ENCODE measurements at regions not wholly inside any gene's neighbourhood (a gene's known extent, or its start where the extent isn't known, plus 50 kb on each side); places are given as distances from the start of the nearest gene placed in this dataset.

DNA sequence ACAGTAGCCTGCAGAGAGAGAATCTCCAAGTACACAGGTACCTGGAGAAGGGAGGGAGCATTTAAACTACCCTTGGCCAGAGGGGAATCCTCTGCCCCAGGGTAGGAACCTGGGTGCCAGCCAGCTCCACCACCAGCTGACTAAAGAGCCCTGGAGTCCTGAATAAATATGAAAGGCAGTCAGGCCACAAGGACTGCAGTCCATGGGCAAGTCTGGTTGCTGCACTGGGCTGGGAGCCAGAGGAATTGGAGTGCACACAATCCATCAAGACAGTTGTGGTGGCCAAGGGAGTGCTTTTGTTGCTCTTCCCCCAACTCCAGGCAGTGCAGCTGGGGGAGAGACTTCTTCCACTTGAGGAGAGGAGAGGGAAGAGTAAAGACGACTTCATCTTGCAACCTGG lies 172.5 kb downstream of the HNRNPD start:
- TF ChIP-seq, protein P1, sequence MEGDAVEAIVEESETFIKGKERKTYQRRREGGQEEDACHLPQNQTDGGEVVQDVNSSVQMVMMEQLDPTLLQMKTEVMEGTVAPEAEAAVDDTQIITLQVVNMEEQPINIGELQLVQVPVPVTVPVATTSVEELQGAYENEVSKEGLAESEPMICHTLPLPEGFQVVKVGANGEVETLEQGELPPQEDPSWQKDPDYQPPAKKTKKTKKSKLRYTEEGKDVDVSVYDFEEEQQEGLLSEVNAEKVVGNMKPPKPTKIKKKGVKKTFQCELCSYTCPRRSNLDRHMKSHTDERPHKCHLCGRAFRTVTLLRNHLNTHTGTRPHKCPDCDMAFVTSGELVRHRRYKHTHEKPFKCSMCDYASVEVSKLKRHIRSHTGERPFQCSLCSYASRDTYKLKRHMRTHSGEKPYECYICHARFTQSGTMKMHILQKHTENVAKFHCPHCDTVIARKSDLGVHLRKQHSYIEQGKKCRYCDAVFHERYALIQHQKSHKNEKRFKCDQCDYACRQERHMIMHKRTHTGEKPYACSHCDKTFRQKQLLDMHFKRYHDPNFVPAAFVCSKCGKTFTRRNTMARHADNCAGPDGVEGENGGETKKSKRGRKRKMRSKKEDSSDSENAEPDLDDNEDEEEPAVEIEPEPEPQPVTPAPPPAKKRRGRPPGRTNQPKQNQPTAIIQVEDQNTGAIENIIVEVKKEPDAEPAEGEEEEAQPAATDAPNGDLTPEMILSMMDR (IDR thresholded peaks at IDR 0.05; ENCODE audit: borderline replicate concordance), result no peak
- no peak for DNase-seq
- no peaks in the 10 kb centered on the region for H3K36me3 ChIP-seq
- peaks cover 1% of the 10 kb centered on the region for H3K9me3 ChIP-seq (replicated peaks)
- H3K27ac ChIP-seq (replicated peaks), result no peak overlapping the region
- H3K27me3 ChIP-seq (ENCODE audit: low read depth), result no peaks in the 10 kb centered on the region
- intact Hi-C loops (cut with micrococcal nuclease), result loop anchor here (5.0 kb wide), 1 partner anchor 794 kb away; no protein-coding TSS in a partner anchor
- no peak overlapping the region for H3K4me3 ChIP-seq
- H3K4me1 ChIP-seq, result no peaks in the 10 kb centered on the region

DNA sequence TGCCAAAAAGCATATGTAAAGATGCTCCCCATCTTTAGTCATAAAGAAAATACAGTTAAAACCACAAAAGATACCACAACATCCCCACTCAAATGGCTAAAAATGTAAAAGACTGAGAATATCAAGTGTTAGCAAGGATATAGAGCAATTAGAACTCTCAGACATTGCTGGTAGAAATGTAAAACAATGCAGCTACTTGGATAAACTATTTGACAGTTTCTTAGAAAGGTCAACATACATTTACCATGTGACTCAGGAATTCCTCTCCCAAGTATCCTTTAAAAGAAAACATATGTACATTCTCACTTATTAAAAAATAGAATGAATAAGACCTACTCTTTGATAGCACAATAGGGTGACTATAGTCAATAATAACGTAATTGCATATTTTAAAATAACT lies 173.7 kb downstream of the HNRNPD start:
- Histone ChIP-seq H3K9me3 (replicated peaks) (no peaks in the 10 kb centered on the region), H3K36me3 (no peaks in the 10 kb centered on the region), H3K4me3 (no peak overlapping the region), H3K27ac (replicated peaks) (no peak overlapping the region), H3K27me3 (ENCODE audit: low read depth) (no peaks in the 10 kb centered on the region), H3K4me1 (no peaks in the 10 kb centered on the region)
- intact Hi-C loops (cut with micrococcal nuclease), result loop anchor here (5.0 kb wide), 1 partner anchor 793 kb away; no protein-coding TSS in a partner anchor
- TF ChIP-seq, protein P1 (IDR thresholded peaks at IDR 0.05; ENCODE audit: borderline replicate concordance), result no peak
- no peak for DNase-seq

DNA sequence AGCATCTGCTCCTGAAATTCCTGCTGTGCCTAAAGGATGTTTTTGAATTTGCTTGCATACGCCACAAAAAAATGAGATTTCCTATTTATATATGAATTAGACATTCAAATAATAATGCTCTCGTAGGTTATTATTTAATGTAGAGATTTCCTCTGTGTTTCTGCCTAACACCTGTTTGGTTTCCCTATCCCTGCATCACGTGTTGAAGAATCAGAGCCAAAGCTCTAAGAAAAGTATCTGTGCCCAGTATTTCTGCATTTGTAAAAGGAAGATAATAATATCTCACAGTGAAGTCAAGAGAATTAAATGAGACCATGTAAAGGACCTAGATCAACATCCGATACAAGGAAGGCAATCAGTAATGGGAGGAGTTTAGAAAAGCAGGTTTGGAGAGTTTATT lies 179.5 kb downstream of the HNRNPD start:
- DNase-seq, result no peak
- intact Hi-C loops (cut with micrococcal nuclease), result no loop called here
- Histone ChIP-seq H3K4me1 (no peaks in the 10 kb centered on the region), H3K4me3 (no peak overlapping the region), H3K36me3 (no peaks in the 10 kb centered on the region), H3K27me3 (ENCODE audit: low read depth) (no peaks in the 10 kb centered on the region), H3K9me3 (replicated peaks) (no peaks in the 10 kb centered on the region), H3K27ac (replicated peaks) (no peak overlapping the region)
- TF ChIP-seq, protein P1 (IDR thresholded peaks at IDR 0.05; ENCODE audit: borderline replicate concordance), result no peak

DNA sequence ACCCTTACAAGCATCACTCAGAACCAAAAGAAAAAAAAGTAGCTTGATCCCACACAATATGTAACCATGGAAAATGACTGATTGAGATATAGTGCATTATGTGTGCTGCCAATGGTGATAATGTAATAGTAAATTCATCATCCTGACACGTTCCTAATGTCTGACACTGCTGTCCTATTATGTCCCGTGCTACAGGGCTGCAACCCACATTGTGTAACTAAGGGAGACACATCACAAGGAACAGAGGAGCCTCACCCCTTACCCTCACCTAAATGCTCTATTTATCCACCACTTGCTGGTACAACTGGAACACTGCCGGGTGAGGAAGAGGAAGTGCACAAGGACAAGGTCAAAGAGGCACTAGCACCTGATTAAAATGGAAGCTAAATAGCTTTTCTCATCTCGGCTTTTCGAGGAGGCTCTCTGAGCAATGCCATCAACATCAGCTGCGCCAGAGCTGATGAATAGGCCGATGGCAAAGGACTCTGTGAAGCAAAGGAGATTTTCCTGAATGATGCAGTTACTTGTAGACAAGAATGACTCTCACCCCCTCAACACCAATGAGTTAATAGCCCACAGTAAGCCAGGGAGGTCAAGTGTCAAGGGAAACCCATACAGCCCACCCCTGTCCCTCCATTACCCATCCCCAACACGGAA lies 181.6 kb downstream of the HNRNPD start:
- Histone ChIP-seq H3K4me1 (no peaks in the 10 kb centered on the region), H3K9me3 (replicated peaks) (no peaks in the 10 kb centered on the region), H3K36me3 (no peaks in the 10 kb centered on the region), H3K4me3 (no peak overlapping the region), H3K27ac (replicated peaks) (no peak overlapping the region), H3K27me3 (ENCODE audit: low read depth) (no peaks in the 10 kb centered on the region)
- intact Hi-C loops (cut with micrococcal nuclease), result no loop called here
- TF ChIP-seq, protein P1 (IDR thresholded peaks at IDR 0.05; ENCODE audit: borderline replicate concordance), result no peak
- no peak for DNase-seq

DNA sequence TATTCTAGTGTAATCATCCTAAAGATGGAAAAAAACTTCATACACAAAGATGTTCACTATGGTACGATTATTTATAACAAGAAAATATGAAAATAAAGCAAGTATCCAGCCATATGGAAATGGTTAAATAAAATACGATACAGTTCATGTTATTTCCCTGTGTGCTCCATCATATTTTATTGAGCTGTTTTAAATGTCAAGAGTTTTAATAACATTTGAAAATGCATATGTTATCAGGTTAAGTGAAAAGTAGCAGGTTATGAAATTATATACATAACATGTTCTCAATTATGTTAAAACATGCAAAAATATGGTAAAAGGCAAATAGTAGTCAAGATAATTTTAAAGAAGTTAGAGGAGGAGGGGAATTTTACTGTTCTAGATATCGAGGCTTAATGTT lies 192.0 kb downstream of the HNRNPD start:
- no peak overlapping the region for H3K4me3 ChIP-seq
- intact Hi-C loops (cut with micrococcal nuclease), result no loop called here
- TF ChIP-seq, protein P1 (IDR thresholded peaks at IDR 0.05; ENCODE audit: borderline replicate concordance), result no peak

More for the DNA sequence above, 192.0 kb downstream of the HNRNPD start:
- no peaks in the 10 kb centered on the region for H3K4me1 ChIP-seq
- H3K9me3 ChIP-seq (replicated peaks), result no peaks in the 10 kb centered on the region
- no peaks in the 10 kb centered on the region for H3K36me3 ChIP-seq
- no peak for DNase-seq
- no peaks in the 10 kb centered on the region for H3K27me3 ChIP-seq (ENCODE audit: low read depth)
- H3K27ac ChIP-seq (replicated peaks), result no peak overlapping the region
